ENCODE measurements at regions not wholly inside any gene's neighbourhood (a gene's known extent, or its start where the extent isn't known, plus 50 kb on each side); places are given as distances from the start of the nearest gene placed in this dataset.

DNA sequence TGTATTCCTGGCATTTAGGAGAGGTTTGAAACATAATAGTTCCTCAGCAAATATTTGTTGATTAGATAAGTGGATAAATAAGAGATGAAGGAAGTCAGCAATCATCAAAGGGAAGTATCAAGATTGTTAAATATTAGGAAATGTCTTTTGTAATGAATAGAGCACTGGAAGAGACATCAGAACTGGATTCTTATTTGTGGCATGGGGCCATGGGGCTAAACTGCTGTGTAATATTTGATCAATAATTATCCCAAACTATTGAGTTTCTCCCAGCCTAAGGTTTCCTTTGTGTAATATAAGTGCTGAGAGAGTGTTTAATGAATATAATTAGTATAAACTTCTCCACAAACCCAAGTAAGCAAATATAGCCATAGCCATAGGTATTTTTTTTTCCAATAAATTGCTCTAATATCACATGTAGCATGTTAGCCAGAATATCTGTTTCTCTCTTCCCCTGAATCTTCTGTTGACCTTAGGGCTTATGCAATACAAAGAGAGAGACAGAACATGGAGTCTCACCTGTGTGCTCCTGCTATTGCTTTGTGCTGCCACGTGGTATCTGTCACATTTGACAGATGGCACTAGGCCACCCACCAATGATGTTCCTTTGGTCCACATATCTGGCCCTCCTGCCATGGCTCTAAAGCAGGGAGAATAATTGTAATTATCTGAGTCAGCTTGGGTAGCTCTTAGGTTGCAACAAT is 658.7 kb downstream of the SOX5 start:
- H3K27ac ChIP-seq = no peak overlapping the region
- TF ChIP-seq, protein P1, sequence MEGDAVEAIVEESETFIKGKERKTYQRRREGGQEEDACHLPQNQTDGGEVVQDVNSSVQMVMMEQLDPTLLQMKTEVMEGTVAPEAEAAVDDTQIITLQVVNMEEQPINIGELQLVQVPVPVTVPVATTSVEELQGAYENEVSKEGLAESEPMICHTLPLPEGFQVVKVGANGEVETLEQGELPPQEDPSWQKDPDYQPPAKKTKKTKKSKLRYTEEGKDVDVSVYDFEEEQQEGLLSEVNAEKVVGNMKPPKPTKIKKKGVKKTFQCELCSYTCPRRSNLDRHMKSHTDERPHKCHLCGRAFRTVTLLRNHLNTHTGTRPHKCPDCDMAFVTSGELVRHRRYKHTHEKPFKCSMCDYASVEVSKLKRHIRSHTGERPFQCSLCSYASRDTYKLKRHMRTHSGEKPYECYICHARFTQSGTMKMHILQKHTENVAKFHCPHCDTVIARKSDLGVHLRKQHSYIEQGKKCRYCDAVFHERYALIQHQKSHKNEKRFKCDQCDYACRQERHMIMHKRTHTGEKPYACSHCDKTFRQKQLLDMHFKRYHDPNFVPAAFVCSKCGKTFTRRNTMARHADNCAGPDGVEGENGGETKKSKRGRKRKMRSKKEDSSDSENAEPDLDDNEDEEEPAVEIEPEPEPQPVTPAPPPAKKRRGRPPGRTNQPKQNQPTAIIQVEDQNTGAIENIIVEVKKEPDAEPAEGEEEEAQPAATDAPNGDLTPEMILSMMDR (IDR thresholded peaks at IDR 0.05) = no peak
- TF ChIP-seq POLR2A (IDR thresholded peaks at IDR 0.05) = no peak
- no peaks in the 10 kb centered on the region for H3K27me3 ChIP-seq
- intact Hi-C loops (cut with DNase I) = no loop called here
- H3K36me3 ChIP-seq = no peaks in the 10 kb centered on the region
- no peaks in the 10 kb centered on the region for H3K4me1 ChIP-seq
- 25 to 36% methylated on average over 1 of the region's 1 CpG for WGBS, 2 donors
- no peak for DNase-seq
- H3K4me3 ChIP-seq = no peak overlapping the region
- H3K9me3 ChIP-seq = no peaks in the 10 kb centered on the region

DNA sequence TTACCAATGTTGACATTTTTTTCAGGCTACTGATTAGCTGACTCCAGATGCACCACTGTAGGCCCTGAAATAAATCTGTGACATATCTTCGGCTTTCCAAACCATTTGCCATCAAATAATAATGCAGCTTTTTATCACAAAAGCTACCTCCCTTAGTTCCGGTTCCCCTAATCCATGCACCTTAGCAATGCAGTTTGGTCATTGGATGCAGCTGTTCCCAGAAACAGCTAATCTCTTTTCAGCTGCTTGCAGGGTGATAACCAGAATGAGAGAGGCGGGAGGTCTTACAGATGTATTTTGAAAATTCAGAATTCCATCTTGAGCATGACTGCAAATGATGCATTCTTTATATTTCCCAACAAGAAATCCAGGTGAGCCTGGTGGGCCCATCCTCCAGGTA is 646.2 kb downstream of the SOX5 start:
- no peaks in the 10 kb centered on the region for H3K36me3 ChIP-seq
- no peak for DNase-seq
- peaks cover 0 to 14% (median 0%) of the 10 kb centered on the region in 3 donors for H3K9me3 ChIP-seq
- no peaks in the 10 kb centered on the region for H3K27me3 ChIP-seq
- H3K4me1 ChIP-seq = no peaks in the 10 kb centered on the region
- H3K27ac ChIP-seq = no peak overlapping the region
- H3K4me3 ChIP-seq = no peak overlapping the region
- 88 to 89% methylated on average over 3 of the region's 3 CpGs for WGBS, 2 donors
- TF ChIP-seq, protein P1 (IDR thresholded peaks at IDR 0.05) = no peak
- no peak for TF ChIP-seq POLR2A (IDR thresholded peaks at IDR 0.05)
- intact Hi-C loops (cut with DNase I) = no loop called here

DNA sequence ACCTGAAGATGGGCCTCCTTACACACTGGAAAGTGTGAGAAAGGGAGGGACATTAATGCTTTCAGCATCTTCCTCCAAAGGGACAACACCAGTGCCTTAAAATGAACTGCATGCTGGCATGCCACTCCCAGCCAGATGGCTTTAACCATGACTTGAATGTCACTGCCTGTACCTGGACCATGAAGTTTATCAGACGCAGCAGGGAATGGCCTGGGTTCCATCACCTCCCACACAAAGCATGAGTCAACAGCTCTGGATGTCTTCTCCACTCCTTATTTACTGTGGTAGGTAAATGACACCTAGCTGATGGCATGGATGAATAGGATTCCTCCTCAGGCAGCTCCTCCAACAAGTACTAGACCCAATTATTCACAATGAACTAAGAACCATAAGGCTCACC is 645.6 kb downstream of the SOX5 start:
- Histone ChIP-seq H3K4me3 (no peak overlapping the region), H3K4me1 (no peaks in the 10 kb centered on the region), H3K36me3 (no peaks in the 10 kb centered on the region), H3K27me3 (no peaks in the 10 kb centered on the region), H3K27ac (no peak overlapping the region), H3K9me3 (peaks cover 0 to 14% (median 0%) of the 10 kb centered on the region in 3 donors)
- 75% methylated on average over 1 of the region's 1 CpG; no CpG with 5 or more reads in 1 of the 2 donors for WGBS, 2 donors
- DNase-seq = no peak
- intact Hi-C loops (cut with DNase I) = no loop called here
- no peak for TF ChIP-seq POLR2A (IDR thresholded peaks at IDR 0.05)
- TF ChIP-seq, protein P1 (IDR thresholded peaks at IDR 0.05) = no peak

DNA sequence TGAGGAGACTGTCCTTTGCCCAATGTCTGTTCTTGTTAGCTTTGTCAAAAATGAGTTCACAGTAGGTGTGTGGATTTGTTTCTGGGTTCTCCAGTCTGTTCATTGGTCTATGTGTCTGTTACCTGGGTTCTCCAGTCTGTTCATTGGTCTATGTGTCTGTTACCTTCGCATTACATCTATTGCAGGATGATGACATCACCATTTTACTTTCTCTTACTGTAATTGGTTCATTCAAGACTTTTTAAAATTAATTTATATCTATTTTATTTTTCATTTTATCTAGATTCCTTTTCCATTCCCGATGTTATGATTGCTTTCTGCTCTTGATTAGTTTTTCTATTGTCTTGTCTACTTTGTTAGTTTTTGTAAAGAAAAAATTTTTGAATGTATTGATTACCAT is 615.5 kb downstream of the SOX5 start:
- Histone ChIP-seq H3K9me3 (no peaks in the 10 kb centered on the region), H3K27ac (no peak overlapping the region), H3K4me1 (no peaks in the 10 kb centered on the region), H3K4me3 (no peak overlapping the region), H3K27me3 (no peaks in the 10 kb centered on the region), H3K36me3 (no peaks in the 10 kb centered on the region)
- 56 to 67% methylated on average over 2 of the region's 2 CpGs for WGBS, 2 donors
- TF ChIP-seq, protein P1 (IDR thresholded peaks at IDR 0.05) = no peak
- no peak for TF ChIP-seq POLR2A (IDR thresholded peaks at IDR 0.05)
- intact Hi-C loops (cut with DNase I) = no loop called here
- DNase-seq = no peak

- 44 to 61% methylated on average over 3 of the region's 3 CpGs for WGBS, 2 donors
- no peak overlapping the region for H3K27ac ChIP-seq
- no peaks in the 10 kb centered on the region for H3K4me1 ChIP-seq
- DNase-seq = no peak
- no peak overlapping the region for H3K4me3 ChIP-seq
- H3K27me3 ChIP-seq = no peaks in the 10 kb centered on the region
- no peaks in the 10 kb centered on the region for H3K9me3 ChIP-seq
- intact Hi-C loops (cut with DNase I) = no loop called here
- no peak for TF ChIP-seq POLR2A (IDR thresholded peaks at IDR 0.05)
- TF ChIP-seq, protein P1 (IDR thresholded peaks at IDR 0.05) = no peak
- H3K36me3 ChIP-seq = no peaks in the 10 kb centered on the region
Measured at GRCh38 chr12:23335593-23335992, 613.9 kb downstream of the SOX5 start.
